NCI-H1417 (cell line): ENCODE measurements at regions not wholly inside any gene's neighbourhood (a gene's known extent, or its start where the extent isn't known, plus 50 kb on each side); places are given as distances from the start of the nearest gene placed in this dataset.
"Not testable (repeated sequence)": the region's sequence is repeated elsewhere in the genome, so short reads cannot be mapped to it uniquely, and the experiment has no call there.

ENCODE experiments used
- DNase-seq, 3 experiments: peaks; one replicate each; lab custom pipeline; 2025; lab: John Stamatoyannopoulos, UW

DNA sequence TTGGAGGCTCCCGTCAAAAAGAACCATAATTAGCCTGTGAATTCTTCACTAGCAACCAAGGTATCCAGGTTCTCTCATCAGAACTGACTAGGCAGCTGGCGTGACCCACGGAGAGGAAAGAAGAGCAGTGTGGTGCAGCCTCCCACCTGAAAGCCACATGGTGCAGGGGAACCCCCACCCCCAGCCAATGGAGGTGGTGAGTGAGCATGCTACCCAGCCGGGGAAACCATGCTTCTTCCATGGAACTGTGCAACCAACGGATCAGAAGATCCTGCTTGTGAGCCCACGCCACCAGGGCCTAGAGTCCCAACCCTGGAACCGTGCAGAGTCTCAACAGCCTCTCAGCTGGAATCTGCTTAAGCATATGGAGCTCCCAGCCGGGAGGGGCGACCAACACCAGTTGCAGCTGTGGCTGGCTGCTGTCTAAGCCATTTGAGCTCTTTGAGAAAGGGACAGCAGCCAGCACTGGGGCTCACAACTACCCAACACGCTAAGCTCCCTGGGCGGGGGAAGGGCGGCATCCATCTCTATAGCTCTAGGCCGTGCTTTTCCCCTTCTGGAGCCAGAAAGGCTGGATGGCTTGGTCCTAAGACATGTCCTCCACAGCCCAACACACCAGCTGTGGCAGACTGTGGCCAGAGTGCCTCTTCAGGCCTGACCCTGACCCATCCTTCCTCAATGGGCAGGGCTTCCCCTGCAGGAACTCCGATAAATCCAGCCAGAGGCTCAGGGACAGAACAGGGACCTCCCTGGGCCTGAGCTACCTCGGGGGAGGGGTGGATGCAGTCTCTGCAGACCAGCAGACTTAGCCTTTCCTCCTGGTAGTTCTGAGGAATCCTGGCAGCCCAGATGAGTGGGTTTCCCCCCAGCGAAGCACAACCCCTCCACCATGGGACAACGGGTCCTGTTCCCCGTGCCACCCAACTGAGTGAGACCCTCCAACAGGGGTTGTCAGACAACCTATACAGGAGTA, 151.4 kb upstream of the NXPH2 start:
- DNase-seq: no peak

GRCh38 chr2:138930571-138930970, 150.4 kb upstream of the NXPH2 start:
- DNase-seq: no peak

- DNase-seq: no peak
Measured at GRCh38 chr2:138928374-138929021, 148.3 kb upstream of the NXPH2 start.

DNA sequence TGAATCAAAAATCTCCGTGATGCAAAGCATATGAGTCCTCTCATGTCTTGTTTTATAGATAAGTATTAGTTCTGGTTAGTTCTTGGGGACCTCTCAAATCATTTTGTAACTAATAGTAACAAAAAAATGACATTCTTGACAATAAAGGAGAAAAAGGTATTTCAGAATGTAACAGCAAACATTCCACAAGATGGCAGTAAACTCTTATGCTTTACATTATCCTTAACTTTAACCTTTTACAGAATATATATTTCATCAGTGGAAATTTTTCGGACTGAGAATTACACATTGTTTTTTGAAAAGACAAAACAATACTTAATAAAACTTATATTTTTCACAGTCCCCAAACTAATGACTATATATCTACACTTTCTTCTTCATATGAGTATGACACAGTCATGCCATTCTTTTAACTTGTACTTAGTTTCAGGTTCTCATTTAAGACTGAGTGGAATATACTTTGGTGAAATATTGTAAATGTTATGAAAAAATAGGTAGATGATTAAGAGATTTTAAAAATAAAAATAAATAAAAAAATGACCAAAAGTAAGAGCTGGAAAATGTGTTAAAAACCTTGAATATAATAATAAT, 142.9 kb upstream of the NXPH2 start:
- DNase-seq: peak in 1 of 3 experiments; percentile 62

- peak in 1 of 3 experiments; percentile 42 for DNase-seq
Measured at GRCh38 chr2:138919120-138919747, 139.0 kb upstream of the NXPH2 start.

GRCh38 chr2:138910427-138910826, 130.2 kb upstream of the NXPH2 start:
- DNase-seq: no peak

GRCh38 chr2:138906549-138906948, 126.4 kb upstream of the NXPH2 start:
- DNase-seq: no peak

- no peak for DNase-seq
Measured at GRCh38 chr2:138902239-138902871, 122.2 kb upstream of the NXPH2 start.

DNA sequence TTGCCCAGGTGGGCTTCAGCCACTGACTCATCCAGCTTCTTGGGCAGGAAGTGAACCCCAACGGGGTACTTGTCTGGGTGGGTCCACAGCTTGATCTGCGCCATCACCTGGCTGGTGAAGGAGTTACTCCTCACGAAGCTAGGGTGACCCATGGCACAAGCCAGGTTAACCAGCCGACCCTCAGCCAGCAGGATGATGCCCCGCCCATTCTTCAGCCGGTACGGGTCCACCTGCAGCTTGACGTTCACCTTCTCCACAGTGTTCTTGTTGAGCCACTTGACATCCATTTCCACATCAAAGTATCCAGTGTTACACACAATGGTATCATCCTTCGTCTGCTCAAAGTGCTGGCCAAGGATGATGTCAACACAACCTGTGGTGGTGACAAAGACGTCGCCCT, 121.3 kb upstream of the NXPH2 start:
- DNase-seq: no peak

DNA sequence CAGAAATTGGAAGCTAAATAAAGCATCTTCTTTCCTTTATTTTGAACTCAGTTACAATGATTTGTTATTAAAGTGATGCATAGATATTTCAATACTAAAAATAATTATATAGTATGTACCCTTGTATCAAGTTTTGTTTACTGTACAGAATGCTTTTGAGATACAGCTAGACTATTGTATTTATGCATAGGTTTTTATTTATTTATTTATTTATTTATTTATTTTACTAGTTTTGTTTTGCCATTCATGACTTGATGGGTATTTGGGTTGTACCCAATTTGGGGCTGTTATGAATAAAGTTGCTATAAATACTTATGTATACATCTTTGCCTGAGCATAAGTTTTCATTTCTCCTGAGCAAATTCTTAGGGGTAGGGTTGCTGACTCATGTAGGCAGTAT, 118.7 kb upstream of the NXPH2 start:
- DNase-seq: no peak

- no peak for DNase-seq
Measured at GRCh38 chr2:138897274-138897673, 117.1 kb upstream of the NXPH2 start.

- DNase-seq: no peak
Measured at GRCh38 chr2:138893746-138894145, 113.6 kb upstream of the NXPH2 start.

GRCh38 chr2:138881126-138881525, 100.9 kb upstream of the NXPH2 start:
- DNase-seq: no peak

DNA sequence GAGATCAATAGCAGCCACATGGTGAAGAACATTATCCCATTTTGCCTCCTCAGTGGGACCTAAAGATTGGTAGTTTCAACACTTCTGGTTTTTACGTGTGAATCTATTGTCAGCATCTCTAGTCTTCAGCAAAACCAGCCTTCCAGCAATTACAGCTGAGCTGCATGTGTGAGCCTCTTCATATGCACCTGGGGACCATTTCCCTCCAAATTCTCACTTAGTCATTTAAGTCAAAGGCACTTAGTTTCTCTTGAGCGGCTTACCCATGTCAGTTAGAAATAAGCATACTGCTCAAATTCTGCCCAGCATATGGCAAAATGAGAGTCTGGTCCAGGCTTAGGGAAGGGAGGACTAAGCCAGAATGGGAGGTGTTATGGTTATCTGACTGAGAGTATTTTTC, 99.7 kb upstream of the NXPH2 start:
- DNase-seq: no peak

DNA sequence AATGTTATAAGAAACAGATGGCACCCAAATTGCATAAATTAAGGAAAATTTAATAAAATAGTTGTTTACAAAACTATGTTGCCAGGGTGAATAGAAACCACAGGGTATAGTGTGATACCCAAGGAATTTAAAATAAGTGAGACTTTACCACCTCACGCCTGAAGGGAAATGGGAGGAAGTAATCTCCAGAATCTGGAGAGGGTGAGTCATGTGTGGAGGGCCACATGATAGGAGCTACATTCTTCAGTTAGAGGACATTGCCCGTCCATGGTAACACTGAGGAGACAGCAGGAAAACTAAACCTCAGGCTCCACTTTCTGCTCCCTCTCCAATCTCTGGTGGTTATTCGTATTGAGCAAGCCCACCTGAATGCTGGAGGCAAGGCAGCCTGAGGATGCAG, 97.2 kb upstream of the NXPH2 start:
- DNase-seq: no peak

DNA sequence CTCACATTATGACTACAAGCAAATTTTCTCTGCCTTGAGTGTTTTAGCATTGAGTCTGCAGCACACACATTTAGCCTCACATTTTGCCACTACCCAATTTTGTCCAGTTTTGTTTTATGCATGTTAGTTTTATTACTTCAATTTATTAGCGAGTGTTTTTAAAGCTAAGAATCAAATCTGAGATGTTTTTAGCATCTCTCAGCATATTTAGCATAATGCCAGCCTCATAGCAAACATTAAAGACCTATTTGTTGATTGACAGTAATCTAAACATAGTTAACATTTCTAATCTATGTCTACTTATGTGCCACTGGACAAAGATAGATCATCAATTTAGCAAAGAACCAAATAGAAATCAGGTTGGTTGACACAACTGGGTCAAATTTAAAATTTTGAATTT, 94.1 kb upstream of the NXPH2 start:
- DNase-seq: no peak

DNA sequence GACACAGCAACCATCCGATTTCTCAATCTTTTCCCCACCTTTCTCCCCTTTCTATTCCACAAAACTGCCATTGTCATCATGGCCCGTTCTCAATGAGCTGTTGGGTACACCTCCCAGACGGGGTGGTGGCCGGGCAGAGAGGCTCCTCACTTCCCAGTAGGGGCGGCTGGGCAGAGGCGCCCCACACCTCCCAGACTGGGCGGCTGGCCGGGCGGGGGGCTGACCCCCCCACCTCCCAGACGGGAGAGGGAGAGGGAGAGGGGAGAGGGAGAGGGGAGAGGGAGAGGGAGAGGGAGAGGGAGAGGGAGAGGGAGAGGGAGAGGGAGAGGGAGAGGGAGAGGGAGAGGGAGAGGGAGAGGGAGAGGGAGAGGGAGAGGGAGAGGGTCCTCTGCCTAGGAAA, 91.9 kb upstream of the NXPH2 start:
- not testable (repeated sequence) for DNase-seq

GRCh38 chr2:138871312-138871711, 91.1 kb upstream of the NXPH2 start:
- DNase-seq: no peak

DNA sequence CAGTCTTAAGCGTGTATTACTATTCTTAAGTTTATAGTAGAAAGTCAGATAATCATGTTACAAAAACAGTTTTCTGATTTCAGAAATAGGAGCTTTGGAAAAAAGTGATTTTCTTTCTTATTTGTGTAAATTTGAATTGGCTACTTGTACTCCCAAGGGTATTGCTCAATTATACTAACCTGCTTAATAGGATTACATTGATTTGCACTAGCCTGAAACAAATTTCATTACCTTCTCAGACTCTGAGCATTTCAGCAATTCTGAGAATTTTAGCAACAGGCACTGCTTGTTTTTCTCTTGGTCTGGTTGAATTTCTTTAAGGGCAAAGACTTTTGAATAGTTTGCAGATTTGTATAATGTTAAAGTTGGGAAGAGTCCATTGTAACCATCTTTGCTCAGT, 87.2 kb upstream of the NXPH2 start:
- no peak for DNase-seq

- DNase-seq: no peak
Measured at GRCh38 chr2:138866797-138867196, 86.6 kb upstream of the NXPH2 start.

GRCh38 chr2:138853761-138854160, 73.6 kb upstream of the NXPH2 start:
- DNase-seq: no peak

DNA sequence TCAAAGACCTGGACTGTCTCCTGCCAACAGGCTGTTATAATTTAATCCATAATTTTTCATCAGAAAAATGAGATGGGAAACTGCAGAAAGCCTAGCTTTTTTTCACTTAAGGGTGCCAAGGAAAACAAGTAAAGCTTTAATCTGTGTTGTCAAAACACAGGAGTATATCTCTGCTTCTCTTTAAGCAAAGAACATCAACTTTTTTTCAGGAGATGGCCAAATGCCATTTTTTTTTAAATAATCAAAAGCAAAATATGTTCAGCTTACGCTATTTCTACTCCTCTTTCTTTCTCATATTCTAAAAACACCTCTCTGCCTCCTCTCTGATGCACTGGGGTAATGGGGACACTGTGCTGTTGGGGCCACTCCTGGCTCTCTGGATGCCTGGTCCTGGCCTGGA, 73.1 kb upstream of the NXPH2 start:
- no peak for DNase-seq
